GM21390 (cell line): ENCODE measurements at regions not wholly inside any gene's neighbourhood (a gene's known extent, or its start where the extent isn't known, plus 50 kb on each side); places are given as distances from the start of the nearest gene placed in this dataset.

ENCODE experiments used
- ATAC-seq: cut with Tn5 transposase; IDR thresholded peaks from one replicate; pipeline ENCODE4 v1.9.1; 2021; ENCODE audit not compliant: unreplicated experiment

GRCh38 chr18:78514910-78515670 is 464.5 kb upstream of the SALL3 start:
- ATAC-seq, result no peak

- ATAC-seq, result no peak
Observed at GRCh38 chr18:78517328-78517727, 462.3 kb upstream of the SALL3 start.

- no peak for ATAC-seq
Observed at GRCh38 chr18:78517973-78518372, 461.6 kb upstream of the SALL3 start.

- no peak for ATAC-seq
Observed at GRCh38 chr18:78518805-78519204, 460.8 kb upstream of the SALL3 start.

GRCh38 chr18:78519394-78520062 is 460.1 kb upstream of the SALL3 start:
- no peak for ATAC-seq

GRCh38 chr18:78521136-78521535 is 458.5 kb upstream of the SALL3 start:
- ATAC-seq, result no peak

GRCh38 chr18:78521744-78522143 is 457.9 kb upstream of the SALL3 start:
- ATAC-seq, result no peak

GRCh38 chr18:78522507-78522906 is 457.1 kb upstream of the SALL3 start:
- no peak for ATAC-seq

- ATAC-seq, result no peak
Observed at GRCh38 chr18:78523850-78524249, 455.8 kb upstream of the SALL3 start.

GRCh38 chr18:78525366-78526111 is 454.1 kb upstream of the SALL3 start:
- ATAC-seq, result no peak

GRCh38 chr18:78526275-78526674 is 453.3 kb upstream of the SALL3 start:
- ATAC-seq, result no peak

GRCh38 chr18:78526923-78527711 is 452.5 kb upstream of the SALL3 start:
- ATAC-seq, result no peak

GRCh38 chr18:78527984-78528383 is 451.6 kb upstream of the SALL3 start:
- no peak for ATAC-seq

GRCh38 chr18:78528411-78529258 is 451.0 kb upstream of the SALL3 start:
- no peak for ATAC-seq

GRCh38 chr18:78531637-78532036 is 448.0 kb upstream of the SALL3 start:
- ATAC-seq, result no peak

GRCh38 chr18:78538669-78539440 is 440.8 kb upstream of the SALL3 start:
- ATAC-seq, result no peak

- ATAC-seq, result no peak
Observed at GRCh38 chr18:78540636-78541529, 438.7 kb upstream of the SALL3 start.

GRCh38 chr18:78542204-78542603 is 437.4 kb upstream of the SALL3 start:
- ATAC-seq, result no peak
